HepG2 (cell line): ENCODE measurements at regions not wholly inside any gene's neighbourhood (a gene's known extent, or its start where the extent isn't known, plus 50 kb on each side); places are given as distances from the start of the nearest gene placed in this dataset.

Experiments used
- ATAC-seq: fragments of 200-7000 bp; cut with Tn5 transposase; 3 replicates; pipeline ENCODE4 v1.9.1; 2020; ENCODE audit warnings: mild to moderate bottlenecking, moderate library complexity
- BruUV-seq: library from RNA; stranded (reverse); fragments of 400-500 nt; replicated peaks from 2 replicates; lab custom pipeline; 2021; lab: Mats Ljungman, UMichigan
- CTCF ChIA-PET: fragments of 300-600 bp; formaldehyde crosslinking; extraction: SDS; loops from one replicate; lab custom pipeline; 2021; ENCODE audit warnings: low total read pairs, inconsistent platforms, low intra/inter-chr PET ratio; lab: Yijun Ruan, JAX
- POLR2A ChIA-PET: fragments of 350-600 bp; sonication (Branson Sonifier 250); formaldehyde crosslinking; loops from one replicate; lab custom pipeline; 2020; ENCODE audit warnings: antibody characterized with exemption, inconsistent platforms; lab: Yijun Ruan, JAX
- DNase-seq: peaks from one replicate; pipeline ENCODE4 v3.0.0-alpha.2; 2015; ENCODE audit warnings: low spot score
- FAIRE-seq: peaks from 3 replicates; lab custom pipeline; 2011; peaks lifted over from hg19 to GRCh38; lab: Jason Lieb, UNC
- H2AFZ ChIP-seq: one replicate; pipeline ENCODE4 v1.6.1; 2011; ENCODE audit warnings: low read length, inconsistent platforms
- H3K27ac ChIP-seq: fragments of 300-600 bp; 3 replicates; pipeline ENCODE4 v1.8.0; 2011; ENCODE audit warnings: mixed run types, mild to moderate bottlenecking, mixed read lengths, low read length, inconsistent platforms; ENCODE audit not compliant: insufficient read depth; ENCODE audit errors: extremely low read length
- H3K27me3 ChIP-seq, 2 experiments: fragments of 200-600 bp in 1 of 2; 2 replicates in 1 of 2; 3 replicates in 1 of 2; pipeline versions ENCODE4 v1.6.0 to v1.8.0; 2011; ENCODE audit warnings: low read length in 2 of 2, mild to moderate bottlenecking in 2 of 2, moderate library complexity in 2 of 2, inconsistent platforms in 1 of 2; ENCODE audit not compliant: insufficient read depth in 2 of 2, control insufficient read depth in 1 of 2
- H3K36me3 ChIP-seq, 2 experiments: fragments of 200-600 bp in 1 of 2; replicated peaks in 1 of 2; 2 replicates in 1 of 2; 3 replicates in 1 of 2; pipeline versions ENCODE4 v1.5.1 to v1.8.0; 2011; ENCODE audit warnings: low read length in 2 of 2, inconsistent platforms in 1 of 2; ENCODE audit not compliant: insufficient read depth in 2 of 2, control insufficient read depth in 1 of 2
- H3K4me1 ChIP-seq: 2 replicates; pipeline ENCODE4 v1.5.1; 2012; ENCODE audit warnings: low read length, inconsistent platforms; ENCODE audit not compliant: insufficient read depth
- H3K4me2 ChIP-seq: 2 replicates; pipeline ENCODE4 v1.6.0; 2011; ENCODE audit warnings: low read depth, low read length, inconsistent platforms
- H3K4me3 ChIP-seq, 3 experiments: fragments of 200-600 bp in 1 of 3; sonication (generic), shearing (Covaris generic) in 1 of 3; replicated peaks in 1 of 3; 2 replicates each; pipeline ENCODE4 v1.5.1; 2011 to 2016; ENCODE audit warnings: low read length in 3 of 3, inconsistent platforms in 2 of 3, low read depth in 2 of 3, mild to moderate bottlenecking in 2 of 3, control low read depth in 1 of 3, mixed read lengths in 1 of 3; ENCODE audit not compliant: insufficient read depth in 1 of 3
- H3K79me2 ChIP-seq: one replicate; pipeline ENCODE4 v1.6.1; 2011; ENCODE audit warnings: low read length, inconsistent platforms; ENCODE audit not compliant: insufficient read depth
- H3K9ac ChIP-seq: 2 replicates; pipeline ENCODE4 v1.6.0; 2011; ENCODE audit warnings: mild to moderate bottlenecking, low read depth, low read length, inconsistent platforms; ENCODE audit not compliant: insufficient read depth
- H3K9me3 ChIP-seq: 2 replicates; pipeline ENCODE4 v1.5.1; 2012; ENCODE audit warnings: mild to moderate bottlenecking, low read length
- H4K20me1 ChIP-seq: 2 replicates; pipeline ENCODE4 v1.6.0; 2011; ENCODE audit warnings: inconsistent platforms, mild to moderate bottlenecking, low read length, moderate library complexity; ENCODE audit not compliant: insufficient read depth
- CERS6 ChIP-seq: sonication (generic); formaldehyde crosslinking; IDR thresholded peaks from 2 replicates; pipeline ENCODE4 v1.5.0; 2020; ENCODE audit warnings: missing genetic modification reagents
- CHD2 ChIP-seq: IDR thresholded peaks from 2 replicates; pipeline ENCODE4 v1.6.1; 2011; ENCODE audit warnings: low read depth, low read length, improper control_type of control experiment
- GPN1 ChIP-seq: sonication (generic); formaldehyde crosslinking; IDR thresholded peaks from 2 replicates; pipeline ENCODE4 v1.5.1; 2020; ENCODE audit warnings: missing genetic modification reagents, borderline replicate concordance
- HMG20A ChIP-seq: IDR thresholded peaks from 2 replicates; pipeline ENCODE4 v1.6.1; 2016; ENCODE audit warnings: borderline replicate concordance
- NPAS2 ChIP-seq: sonication (generic); formaldehyde crosslinking; IDR thresholded peaks from 2 replicates; pipeline ENCODE4 v1.8.0; 2022; ENCODE audit warnings: mild to moderate bottlenecking, missing genetic modification reagents, borderline replicate concordance
- PHB2 ChIP-seq: fragments of 450-650 bp; IDR thresholded peaks from 2 replicates; pipeline ENCODE4 v1.6.1; 2018; ENCODE audit not compliant: partially characterized antibody
- SMARCE1 ChIP-seq: fragments of 450-650 bp; IDR thresholded peaks from 2 replicates; pipeline ENCODE4 v1.6.1; 2017; ENCODE audit warnings: borderline replicate concordance
- ZBTB4 ChIP-seq: sonication (generic); formaldehyde crosslinking; IDR thresholded peaks from 2 replicates; pipeline ENCODE4 v1.4.0; 2020; ENCODE audit warnings: missing genetic modification reagents, mild to moderate bottlenecking, borderline replicate concordance
- ZSCAN31 ChIP-seq: sonication (generic); formaldehyde crosslinking; IDR thresholded peaks from 2 replicates; pipeline ENCODE4 v1.5.0; 2020; ENCODE audit warnings: low read depth, mild to moderate bottlenecking, missing genetic modification reagents
- WGBS: methylation state at CpG from one replicate; pipeline ENCODE4 v1.1.6; 2017; ENCODE audit warnings: low lambda C conversion rate; 5-methylcytosine and 5-hydroxymethylcytosine counted together
- in situ Hi-C: cut with HindIII; loops from 2 replicates; pipeline ENCODE4 v1.10.0; 2017; ENCODE audit warnings: low pct_unique_long_range_greater_than_20kb; ENCODE audit not compliant: extremely low pct_ligation_motif_present
- intact Hi-C: fragments of 100-400 bp; cut with micrococcal nuclease; formaldehyde crosslinking; loops from one replicate; pipeline ENCODE4 v1.10.0; 2022; ENCODE audit not compliant: unreplicated experiment
- TF ChIP-seq, protein P1 (sequence below): sonication (generic); formaldehyde crosslinking; IDR thresholded peaks from 2 replicates; pipeline ENCODE4 v1.4.0; 2020; ENCODE audit warnings: missing genetic modification reagents

DNA sequence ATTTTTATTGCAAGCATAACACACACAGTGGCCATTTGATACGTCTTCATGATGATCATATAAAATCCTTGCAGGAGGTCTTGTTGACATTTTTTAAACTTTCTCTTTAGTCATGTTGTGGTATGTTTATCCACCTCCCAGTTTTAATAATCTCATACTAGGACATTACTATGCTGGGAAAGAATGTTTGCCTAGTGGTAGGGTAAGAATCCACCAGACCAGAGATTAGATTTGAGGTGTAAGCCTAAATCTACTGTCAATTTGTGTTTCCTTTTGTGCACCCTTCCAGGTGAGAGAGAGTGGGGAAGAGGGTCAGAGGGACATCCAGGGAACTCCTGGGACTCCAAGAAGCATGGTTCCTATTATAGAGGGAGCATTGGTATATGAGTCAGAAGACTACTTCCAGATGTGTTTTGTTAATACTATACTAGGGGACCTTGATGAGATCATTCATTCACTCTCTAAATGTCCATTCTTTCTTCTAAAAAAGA lies 298.3 kb upstream of the SASH1 start:
- FAIRE-seq = no peak
- intact Hi-C loops = no loop called here
- TF ChIP-seq CHD2 = no peak
- no peak for TF ChIP-seq GPN1 (CRISPR knock-in tag)
- H4K20me1 ChIP-seq = no peaks in the 10 kb centered on the region
- no TSS peak for BruUV-seq
- H3K27me3 ChIP-seq = no peaks in the 10 kb centered on the region
- WGBS = 40% methylated on average over 1 of the region's 1 CpG
- ChIA-PET POLR2A (no interaction called here), CTCF (no interaction called here)
- no peak overlapping the region for H3K4me3 ChIP-seq
- H3K9ac ChIP-seq = no peak overlapping the region
- no peak overlapping the region for H2AFZ ChIP-seq
- in situ Hi-C loops = no loop called here
- no peaks in the 10 kb centered on the region for H3K79me2 ChIP-seq
- no peak overlapping the region for H3K4me2 ChIP-seq
- ATAC-seq = no peak
- H3K27ac ChIP-seq = no peak overlapping the region
- no peak for DNase-seq
- peaks cover 8% of the 10 kb centered on the region for H3K9me3 ChIP-seq
- no peaks in the 10 kb centered on the region for H3K36me3 ChIP-seq
- H3K4me1 ChIP-seq = no peaks in the 10 kb centered on the region

DNA sequence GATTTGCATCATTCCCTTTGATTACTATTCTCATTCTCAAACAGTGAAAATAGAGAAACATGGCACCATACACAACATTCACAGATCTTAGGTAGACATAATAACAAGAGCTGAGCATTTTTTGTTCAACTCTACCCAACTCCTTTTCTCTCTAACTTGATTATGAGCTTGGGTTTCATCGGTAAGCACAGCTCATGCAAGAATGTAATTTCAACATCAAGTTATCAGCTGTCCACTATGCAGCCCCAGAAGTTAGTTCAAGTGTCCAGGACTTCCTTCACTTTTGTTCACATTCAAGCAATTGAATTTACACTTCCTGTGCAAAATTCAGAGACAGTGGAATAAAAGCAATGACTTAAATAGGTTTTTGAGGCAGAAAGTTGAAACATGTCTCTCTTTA lies 297.7 kb upstream of the SASH1 start:
- Histone ChIP-seq H2AFZ (no peak overlapping the region), H3K4me3 (no peak overlapping the region), H3K27me3 (no peaks in the 10 kb centered on the region), H3K9me3 (peaks cover 8% of the 10 kb centered on the region), H4K20me1 (no peaks in the 10 kb centered on the region), H3K27ac (no peak overlapping the region), H3K9ac (no peak overlapping the region), H3K4me2 (no peak overlapping the region), H3K4me1 (no peaks in the 10 kb centered on the region), H3K79me2 (no peaks in the 10 kb centered on the region), H3K36me3 (no peaks in the 10 kb centered on the region)
- POLR2A ChIA-PET = no interaction called here
- DNase-seq (no peak), ATAC-seq (no peak), FAIRE-seq (no peak)
- in situ Hi-C loops = no loop called here
- intact Hi-C loops = no loop called here
- 10% methylated on average over 1 of the region's 1 CpG for WGBS
- CTCF ChIA-PET = no interaction called here
- no TSS peak for BruUV-seq
- no peak for TF ChIP-seq PHB2
- no peak for TF ChIP-seq SMARCE1
- no peak for TF ChIP-seq NPAS2 (CRISPR knock-in tag)
- TF ChIP-seq, protein P1, sequence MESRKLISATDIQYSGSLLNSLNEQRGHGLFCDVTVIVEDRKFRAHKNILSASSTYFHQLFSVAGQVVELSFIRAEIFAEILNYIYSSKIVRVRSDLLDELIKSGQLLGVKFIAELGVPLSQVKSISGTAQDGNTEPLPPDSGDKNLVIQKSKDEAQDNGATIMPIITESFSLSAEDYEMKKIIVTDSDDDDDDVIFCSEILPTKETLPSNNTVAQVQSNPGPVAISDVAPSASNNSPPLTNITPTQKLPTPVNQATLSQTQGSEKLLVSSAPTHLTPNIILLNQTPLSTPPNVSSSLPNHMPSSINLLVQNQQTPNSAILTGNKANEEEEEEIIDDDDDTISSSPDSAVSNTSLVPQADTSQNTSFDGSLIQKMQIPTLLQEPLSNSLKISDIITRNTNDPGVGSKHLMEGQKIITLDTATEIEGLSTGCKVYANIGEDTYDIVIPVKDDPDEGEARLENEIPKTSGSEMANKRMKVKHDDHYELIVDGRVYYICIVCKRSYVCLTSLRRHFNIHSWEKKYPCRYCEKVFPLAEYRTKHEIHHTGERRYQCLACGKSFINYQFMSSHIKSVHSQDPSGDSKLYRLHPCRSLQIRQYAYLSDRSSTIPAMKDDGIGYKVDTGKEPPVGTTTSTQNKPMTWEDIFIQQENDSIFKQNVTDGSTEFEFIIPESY = no peak
- no peak for TF ChIP-seq ZSCAN31 (CRISPR knock-in tag)
- no peak for TF ChIP-seq ZBTB4 (CRISPR knock-in tag)
- no peak for TF ChIP-seq CERS6 (CRISPR knock-in tag)
- TF ChIP-seq HMG20A (CRISPR knock-in tag) = no peak
